CD8-positive, alpha-beta memory T cell (primary cell): ENCODE measurements at regions not wholly inside any gene's neighbourhood (a gene's known extent, or its start where the extent isn't known, plus 50 kb on each side); places are given as distances from the start of the nearest gene placed in this dataset.
A peak's percentile ranks its signal among the peaks of the same experiment; 100 is the strongest.

Experiments used
- CTCF ChIA-PET: fragments of 350-600 bp; sonication (Branson Sonifier 250); formaldehyde crosslinking; loops from one replicate; lab custom pipeline; 2021; ENCODE audit warnings: antibody characterized with exemption; lab: Charles Lee
- POLR2A ChIA-PET: fragments of 350-600 bp; sonication (Branson Sonifier 250); formaldehyde crosslinking; loops from one replicate; lab custom pipeline; 2021; ENCODE audit warnings: antibody characterized with exemption; lab: Charles Lee
- DNase-seq, 5 donors: peaks; one replicate each; pipeline versions ENCODE4 v3.0.0 to v3.0.0-alpha.2; 2020 to 2022; ENCODE audit warnings: mixed read lengths in 1 of 5
- H3K27ac ChIP-seq: one replicate; pipeline ENCODE4 v1.7.0; 2013; ENCODE audit warnings: low read depth, mild to moderate bottlenecking, low read length, moderate library complexity
- H3K27me3 ChIP-seq: 2 replicates; pipeline ENCODE4 v1.7.0; 2013; ENCODE audit warnings: low read length, mild to moderate bottlenecking; ENCODE audit not compliant: insufficient read depth, poor library complexity, severe bottlenecking
- H3K36me3 ChIP-seq: 2 replicates; pipeline ENCODE4 v1.7.0; 2013; ENCODE audit warnings: mild to moderate bottlenecking, low read length, moderate library complexity; ENCODE audit not compliant: insufficient read depth
- H3K4me1 ChIP-seq: 2 replicates; pipeline ENCODE4 v1.7.0; 2013; ENCODE audit warnings: mild to moderate bottlenecking, low read length, moderate library complexity; ENCODE audit not compliant: insufficient read depth
- H3K4me3 ChIP-seq: 2 replicates; pipeline ENCODE4 v1.7.0; 2013; ENCODE audit warnings: mild to moderate bottlenecking, low read length
- H3K9me3 ChIP-seq: 2 replicates; pipeline ENCODE4 v1.7.0; 2013; ENCODE audit warnings: mild to moderate bottlenecking, low read length
- H3K27ac Mint-ChIP-seq, 8 donors: one replicate each; pipeline ENCODE4 v1.8.0; 2020 to 2021; ENCODE audit warnings: mixed read lengths in 8 of 8, mild to moderate bottlenecking in 6 of 8, inconsistent platforms in 3 of 8, moderate library complexity in 3 of 8
- H3K27me3 Mint-ChIP-seq, 2 donors: one replicate each; pipeline ENCODE4 v1.8.0; 2020 to 2021; ENCODE audit warnings: mixed read lengths in 2 of 2, mild to moderate bottlenecking in 1 of 2, moderate library complexity in 1 of 2
- H3K36me3 Mint-ChIP-seq, 3 donors: one replicate each; pipeline ENCODE4 v1.8.0; 2020 to 2021; ENCODE audit warnings: mixed read lengths in 3 of 3, inconsistent platforms in 1 of 3, mild to moderate bottlenecking in 1 of 3
- H3K4me1 Mint-ChIP-seq, 3 donors: one replicate each; pipeline ENCODE4 v1.8.0; 2020 to 2021; ENCODE audit warnings: mixed read lengths in 3 of 3, inconsistent platforms in 1 of 3, mild to moderate bottlenecking in 1 of 3
- H3K4me3 Mint-ChIP-seq, 7 donors: one replicate each; pipeline ENCODE4 v1.8.0; 2020 to 2021; ENCODE audit warnings: mixed read lengths in 7 of 7, mild to moderate bottlenecking in 6 of 7, moderate library complexity in 4 of 7, inconsistent platforms in 2 of 7
- H3K9me3 Mint-ChIP-seq, 5 donors: one replicate each; pipeline ENCODE4 v1.8.0; 2020 to 2022; ENCODE audit warnings: mixed read lengths in 5 of 5, mild to moderate bottlenecking in 3 of 5, moderate library complexity in 2 of 5, inconsistent platforms in 1 of 5

DNA sequence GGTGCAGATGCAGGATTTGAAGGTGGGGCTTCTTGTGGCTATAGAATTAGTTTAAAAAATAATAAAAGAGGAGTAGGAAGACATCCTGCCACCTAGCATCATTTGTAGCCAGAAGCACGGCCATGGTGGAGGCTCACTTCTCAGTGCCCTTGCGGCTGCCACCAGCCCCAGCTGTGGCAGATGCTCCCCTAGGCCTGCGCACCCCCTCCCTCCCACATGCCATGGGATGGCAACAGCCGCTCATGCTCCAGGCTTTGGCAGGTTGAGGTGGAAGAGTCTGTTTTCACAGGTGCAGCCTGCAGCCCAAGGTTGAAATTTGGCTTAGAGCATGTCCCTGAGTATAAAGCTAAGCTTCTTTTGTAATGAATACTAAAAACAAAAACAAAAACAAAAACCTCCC lies 96.4 kb downstream of the GATA6 start:
- H3K4me3 Mint-ChIP-seq, result no peak overlapping the region
- POLR2A ChIA-PET, result no interaction called here
- peaks cover 5 to 8% of the 10 kb centered on the region in 2 donors for H3K27me3 Mint-ChIP-seq
- H3K36me3 Mint-ChIP-seq, result no peaks in the 10 kb centered on the region
- DNase-seq, result no peak
- Histone ChIP-seq H3K36me3 (no peaks in the 10 kb centered on the region), H3K27ac (no peak overlapping the region), H3K4me3 (no peak overlapping the region), H3K9me3 (no peaks in the 10 kb centered on the region), H3K4me1 (no peaks in the 10 kb centered on the region), H3K27me3 (no peaks in the 10 kb centered on the region)
- CTCF ChIA-PET, result no interaction called here
- peaks cover 13 to 20% (median 15%) of the 10 kb centered on the region in 3 donors for H3K4me1 Mint-ChIP-seq
- H3K27ac Mint-ChIP-seq, result peak overlapping the region in 2 of 8 donors; percentile 11 to 58
- H3K9me3 Mint-ChIP-seq, result no peaks in the 10 kb centered on the region

DNA sequence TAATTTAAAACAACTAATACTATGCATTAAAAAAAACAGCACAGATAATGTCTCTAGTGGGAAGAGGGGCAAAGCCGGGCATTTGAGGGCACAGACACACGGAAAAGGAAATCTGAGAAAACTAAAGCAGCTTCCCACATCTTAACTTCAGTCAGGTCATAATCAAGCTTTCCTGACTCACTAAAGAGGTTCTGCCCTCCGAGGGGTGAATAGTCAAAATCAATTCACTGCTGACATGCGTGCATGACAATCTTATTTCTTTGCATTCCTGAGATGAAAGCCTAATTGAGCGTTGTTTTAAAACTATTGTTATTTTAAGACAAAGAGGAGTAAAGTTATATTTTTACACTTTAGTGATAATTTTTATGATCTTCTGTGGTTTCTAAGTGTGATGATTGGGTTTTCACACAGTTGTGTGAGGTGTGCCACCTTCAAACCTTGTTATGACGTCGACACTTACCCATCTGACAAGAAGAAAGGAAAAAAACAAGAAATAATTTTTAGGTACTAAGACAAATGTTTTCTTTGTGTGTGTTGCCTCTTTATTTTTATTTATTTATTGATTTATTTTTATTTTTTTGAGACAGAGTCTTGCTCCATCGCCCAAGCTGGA lies 90.9 kb downstream of the GATA6 start:
- POLR2A ChIA-PET, result no interaction called here
- Mint-ChIP-seq H3K27me3 (peaks cover 0 to 3% of the 10 kb centered on the region in 2 donors), H3K9me3 (no peaks in the 10 kb centered on the region), H3K36me3 (peaks cover 0 to 2% (median 0%) of the 10 kb centered on the region in 3 donors), H3K4me3 (peak overlapping the region; percentile 15 to 72 (median 61)), H3K4me1 (peaks cover 25 to 43% (median 33%) of the 10 kb centered on the region in 3 donors), H3K27ac (peak overlapping the region; percentile 6 to 90 (median 82))
- Histone ChIP-seq H3K36me3 (no peaks in the 10 kb centered on the region), H3K9me3 (no peaks in the 10 kb centered on the region), H3K4me1 (peaks cover 7% of the 10 kb centered on the region), H3K4me3 (no peak overlapping the region), H3K27me3 (no peaks in the 10 kb centered on the region), H3K27ac (no peak overlapping the region)
- CTCF ChIA-PET, result interaction anchor here (1.1 kb wide), 1 partner anchor 104 kb away, joined by 3 read pairs; no protein-coding TSS in a partner anchor
- DNase-seq, result peak in 3 of 5 donors; percentile 5 to 74 (median 59)

DNA sequence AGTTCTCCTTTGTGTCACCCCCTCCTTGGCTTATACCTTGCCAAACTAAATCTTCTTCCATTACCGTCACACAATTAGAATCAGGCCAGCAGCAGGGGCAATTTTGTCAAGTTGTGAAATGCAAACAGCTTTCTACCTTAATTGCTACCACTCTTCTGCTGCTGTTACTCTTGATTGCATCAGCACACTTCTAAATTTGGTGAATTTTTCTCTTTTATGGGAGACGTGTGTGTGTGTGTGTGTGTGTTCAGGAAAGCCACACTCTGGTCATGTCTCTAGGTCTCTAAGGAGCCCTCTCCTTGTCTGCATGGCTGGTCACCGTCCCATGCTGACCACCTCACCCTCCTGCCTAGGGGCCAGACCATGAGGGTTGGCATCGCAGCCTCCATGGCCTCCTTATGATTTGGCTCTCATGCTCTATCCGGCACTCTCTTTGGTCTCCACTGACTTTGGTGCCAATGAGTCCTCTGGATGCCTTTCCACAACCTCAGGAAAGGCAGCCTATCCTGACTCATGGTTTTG lies 87.7 kb downstream of the GATA6 start:
- no peaks in the 10 kb centered on the region for H3K36me3 ChIP-seq
- DNase-seq, result no peak
- H3K4me3 Mint-ChIP-seq, result no peak overlapping the region
- POLR2A ChIA-PET, result no interaction called here
- no peak overlapping the region for H3K27ac ChIP-seq
- H3K4me3 ChIP-seq, result no peak overlapping the region
- H3K4me1 ChIP-seq, result peaks cover 7% of the 10 kb centered on the region
- no peaks in the 10 kb centered on the region for H3K27me3 ChIP-seq
- H3K4me1 Mint-ChIP-seq, result peaks cover 31 to 47% (median 32%) of the 10 kb centered on the region in 3 donors
- peaks cover 0 to 3% of the 10 kb centered on the region in 2 donors for H3K27me3 Mint-ChIP-seq
- peaks cover 0 to 6% (median 0%) of the 10 kb centered on the region in 3 donors for H3K36me3 Mint-ChIP-seq
- CTCF ChIA-PET, result interaction anchor here (0.6 kb wide), 1 partner anchor 19 kb away, joined by 3 read pairs; no protein-coding TSS in a partner anchor
- no peaks in the 10 kb centered on the region for H3K9me3 ChIP-seq
- H3K27ac Mint-ChIP-seq, result peak overlapping the region in 3 of 8 donors; percentile 0 to 86 (median 49)
- no peaks in the 10 kb centered on the region for H3K9me3 Mint-ChIP-seq

DNA sequence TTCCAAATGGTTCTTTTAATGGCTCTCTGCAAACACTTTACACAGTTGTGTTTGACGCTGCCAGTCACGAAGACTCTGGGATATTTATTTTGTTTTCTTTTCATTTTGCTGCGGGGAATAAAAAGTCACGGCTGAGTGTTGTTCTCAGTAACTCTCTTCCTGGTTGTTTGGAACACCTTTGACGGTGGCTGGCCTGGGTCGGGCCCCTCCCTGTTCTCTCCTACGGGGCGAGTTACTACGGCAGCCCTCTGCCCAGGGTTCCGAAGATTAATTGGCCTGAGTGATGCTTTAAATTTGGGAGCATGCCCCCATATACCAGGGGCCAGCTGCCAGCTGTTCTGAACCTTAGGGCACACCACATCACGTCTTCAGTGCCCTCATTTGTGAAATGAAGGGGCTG lies 84.7 kb downstream of the GATA6 start:
- H3K9me3 Mint-ChIP-seq, result no peaks in the 10 kb centered on the region
- Histone ChIP-seq H3K4me3 (no peak overlapping the region), H3K27ac (no peak overlapping the region), H3K9me3 (no peaks in the 10 kb centered on the region), H3K4me1 (no peaks in the 10 kb centered on the region), H3K36me3 (no peaks in the 10 kb centered on the region), H3K27me3 (no peaks in the 10 kb centered on the region)
- peaks cover 13 to 24% (median 13%) of the 10 kb centered on the region in 3 donors for H3K4me1 Mint-ChIP-seq
- ChIA-PET POLR2A (no interaction called here), CTCF (no interaction called here)
- DNase-seq, result no peak
- peaks cover 0 to 6% (median 0%) of the 10 kb centered on the region in 3 donors for H3K36me3 Mint-ChIP-seq
- no peak overlapping the region for H3K4me3 Mint-ChIP-seq
- peak overlapping the region in 1 of 8 donors; percentile 51 for H3K27ac Mint-ChIP-seq
- H3K27me3 Mint-ChIP-seq, result peaks cover 0 to 8% of the 10 kb centered on the region in 2 donors

DNA sequence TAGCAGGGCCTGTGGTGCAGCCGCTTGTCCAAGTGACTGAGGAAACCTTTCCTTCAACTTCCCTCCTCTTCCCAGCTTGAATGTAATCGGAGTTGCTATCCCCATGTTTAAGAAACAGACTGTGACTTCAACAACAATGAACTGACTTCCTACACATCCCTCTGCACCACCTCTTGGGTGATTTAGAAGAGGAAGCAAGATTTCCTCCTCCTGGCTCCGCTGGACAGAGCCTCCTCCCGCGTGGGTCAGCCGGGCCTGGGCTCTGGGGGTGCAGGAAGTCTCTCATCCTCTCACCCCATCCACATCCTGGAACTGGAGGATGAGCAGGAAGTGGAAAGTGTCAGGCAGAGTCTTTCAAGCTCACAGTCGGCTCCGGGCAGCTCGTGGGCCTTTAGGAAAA lies 84.3 kb downstream of the GATA6 start:
- H3K4me1 ChIP-seq, result no peaks in the 10 kb centered on the region
- CTCF ChIA-PET, result interaction anchor here (1.1 kb wide), 1 partner anchor 28 kb away, joined by 3 read pairs; no protein-coding TSS in a partner anchor
- POLR2A ChIA-PET, result no interaction called here
- DNase-seq, result no peak
- H3K4me3 Mint-ChIP-seq, result no peak overlapping the region
- H3K27ac ChIP-seq, result no peak overlapping the region
- H3K9me3 Mint-ChIP-seq, result no peaks in the 10 kb centered on the region
- no peak overlapping the region for H3K4me3 ChIP-seq
- no peaks in the 10 kb centered on the region for H3K9me3 ChIP-seq
- H3K4me1 Mint-ChIP-seq, result peaks cover 12 to 21% (median 13%) of the 10 kb centered on the region in 3 donors
- H3K36me3 ChIP-seq, result no peaks in the 10 kb centered on the region
- no peaks in the 10 kb centered on the region for H3K27me3 ChIP-seq
- peak overlapping the region in 2 of 8 donors; percentile 15 to 51 for H3K27ac Mint-ChIP-seq
- H3K36me3 Mint-ChIP-seq, result peaks cover 0 to 6% (median 0%) of the 10 kb centered on the region in 3 donors
- peaks cover 2 to 8% of the 10 kb centered on the region in 2 donors for H3K27me3 Mint-ChIP-seq

DNA sequence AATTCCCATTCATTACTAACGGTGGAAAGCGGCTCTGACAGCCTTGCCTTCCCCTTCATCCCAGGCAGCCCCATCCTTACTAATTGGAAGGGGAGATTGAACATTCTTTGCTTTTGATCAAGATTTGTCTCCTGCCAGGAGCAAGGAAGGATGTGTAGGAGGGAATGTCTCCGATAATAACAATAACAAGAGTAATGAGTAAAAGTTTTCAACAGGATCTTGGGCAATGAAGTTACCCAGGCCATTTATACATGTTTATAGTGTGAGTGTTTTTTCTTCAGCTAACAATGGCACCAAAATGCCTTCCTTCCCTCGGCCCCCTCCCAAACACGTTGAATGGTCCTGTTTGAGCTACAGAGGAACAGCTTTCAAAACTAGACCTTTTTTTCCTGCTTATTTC lies 83.8 kb downstream of the GATA6 start:
- H3K27me3 ChIP-seq, result no peaks in the 10 kb centered on the region
- Mint-ChIP-seq H3K27ac (no peak overlapping the region), H3K27me3 (peaks cover 4 to 5% of the 10 kb centered on the region in 2 donors), H3K4me3 (no peak overlapping the region), H3K4me1 (peaks cover 12 to 21% (median 13%) of the 10 kb centered on the region in 3 donors), H3K36me3 (peaks cover 0 to 6% (median 0%) of the 10 kb centered on the region in 3 donors), H3K9me3 (no peaks in the 10 kb centered on the region)
- no peaks in the 10 kb centered on the region for H3K9me3 ChIP-seq
- no peaks in the 10 kb centered on the region for H3K36me3 ChIP-seq
- H3K27ac ChIP-seq, result no peak overlapping the region
- DNase-seq, result no peak
- CTCF ChIA-PET, result interaction anchor here (1.1 to 1.2 kb wide), 2 partner anchors 15 to 29 kb away, joined by 3 to 4 read pairs; no protein-coding TSS in a partner anchor
- POLR2A ChIA-PET, result no interaction called here
- no peak overlapping the region for H3K4me3 ChIP-seq
- no peaks in the 10 kb centered on the region for H3K4me1 ChIP-seq
